HG02840 (cell line): ENCODE measurements at regions not wholly inside any gene's neighbourhood (a gene's known extent, or its start where the extent isn't known, plus 50 kb on each side); places are given as distances from the start of the nearest gene placed in this dataset.

ENCODE experiments used
- ATAC-seq: cut with Tn5 transposase; IDR thresholded peaks from one replicate; pipeline ENCODE4 v1.9.1; 2021; ENCODE audit warnings: mild to moderate bottlenecking, moderate library complexity, moderate number of reproducible peaks; ENCODE audit not compliant: unreplicated experiment, low FRiP score

DNA sequence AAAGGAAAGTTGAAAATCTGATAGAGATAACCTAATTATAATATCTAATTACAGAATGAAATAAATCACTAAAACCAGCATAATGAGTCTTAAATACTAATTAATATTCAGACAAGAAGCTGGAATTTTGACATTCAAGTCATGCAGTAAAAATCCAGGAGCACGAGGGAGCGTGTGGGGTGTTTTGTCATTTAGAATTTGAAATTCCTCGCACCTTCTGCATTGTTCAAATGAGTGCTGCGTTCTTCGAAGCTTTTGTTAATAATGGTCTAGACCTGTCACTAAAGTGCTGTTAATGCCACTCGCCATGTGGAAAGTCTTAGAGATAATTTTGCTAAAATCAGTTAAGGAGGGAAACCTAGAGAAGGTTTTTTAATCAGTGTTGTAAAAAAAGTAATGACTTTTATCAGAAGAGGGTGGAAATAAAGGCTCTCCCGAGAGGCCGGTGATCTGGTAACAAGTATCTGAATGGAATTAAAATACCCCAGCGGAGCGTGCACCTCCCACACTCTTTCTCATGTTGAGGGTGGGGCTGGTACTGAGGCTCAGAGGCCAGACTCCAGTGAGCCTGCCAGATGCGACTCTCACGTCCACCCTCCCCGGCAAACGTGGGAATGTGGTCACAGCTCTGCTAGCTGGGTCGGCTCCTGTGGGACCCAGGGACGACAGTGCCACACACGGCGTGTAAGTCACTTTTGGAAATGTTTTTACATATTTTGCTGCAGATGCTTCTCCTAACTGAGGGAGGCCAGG, 69.4 kb upstream of the MYT1L start:
- no peak for ATAC-seq

DNA sequence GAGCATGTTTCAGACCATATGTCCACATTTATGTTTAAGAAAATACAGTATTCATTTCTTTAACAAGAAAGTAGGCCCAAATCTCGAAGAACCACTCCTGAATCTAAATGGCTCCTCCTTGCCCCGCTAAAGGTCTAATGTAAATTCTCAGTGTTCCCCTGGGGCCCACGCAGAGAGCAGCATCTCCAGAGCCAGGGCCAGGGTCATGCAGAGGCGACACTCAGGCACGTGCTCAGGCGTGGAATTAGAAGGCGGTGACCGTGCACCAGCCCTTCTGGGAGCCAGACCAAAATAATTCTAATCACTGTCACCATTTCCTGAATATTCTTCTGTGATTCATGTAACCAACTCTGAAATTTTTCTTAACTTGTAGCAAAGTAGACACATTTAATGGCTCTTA, 68.3 kb upstream of the MYT1L start:
- ATAC-seq = no peak

DNA sequence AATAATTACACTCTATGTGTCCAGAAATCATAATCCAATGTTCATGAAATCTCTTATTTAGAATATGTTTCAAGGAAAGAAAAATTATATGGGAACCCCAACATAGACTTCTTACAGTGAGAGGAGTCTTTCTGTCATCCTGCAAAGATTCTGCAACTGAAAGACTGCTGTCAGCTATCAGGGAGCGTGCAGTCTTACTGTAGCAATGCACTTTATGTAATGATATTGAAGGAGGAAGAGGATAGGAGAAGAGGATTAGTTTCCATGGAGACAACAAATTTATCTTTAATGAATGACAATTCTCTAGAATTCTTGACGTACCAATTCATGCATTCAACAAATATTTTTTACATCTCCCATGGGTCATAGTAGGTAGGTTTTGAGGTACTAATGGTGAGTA, 61.3 kb upstream of the MYT1L start:
- ATAC-seq = no peak

GRCh38 chr2:2389215-2389614, 58.1 kb upstream of the MYT1L start:
- ATAC-seq = no peak
